NCI-H748 treated with DMSO at 0.1 percent for 48 hours (cell line): ENCODE measurements at regions not wholly inside any gene's neighbourhood (a gene's known extent, or its start where the extent isn't known, plus 50 kb on each side); places are given as distances from the start of the nearest gene placed in this dataset.
A peak's percentile ranks its signal among the peaks of the same experiment; 100 is the strongest.
"Not testable (repeated sequence)": the region's sequence is repeated elsewhere in the genome, so short reads cannot be mapped to it uniquely, and the experiment has no call there.

Source experiments
- DNase-seq: peaks from one replicate; lab custom pipeline; 2025; lab: John Stamatoyannopoulos, UW

DNA sequence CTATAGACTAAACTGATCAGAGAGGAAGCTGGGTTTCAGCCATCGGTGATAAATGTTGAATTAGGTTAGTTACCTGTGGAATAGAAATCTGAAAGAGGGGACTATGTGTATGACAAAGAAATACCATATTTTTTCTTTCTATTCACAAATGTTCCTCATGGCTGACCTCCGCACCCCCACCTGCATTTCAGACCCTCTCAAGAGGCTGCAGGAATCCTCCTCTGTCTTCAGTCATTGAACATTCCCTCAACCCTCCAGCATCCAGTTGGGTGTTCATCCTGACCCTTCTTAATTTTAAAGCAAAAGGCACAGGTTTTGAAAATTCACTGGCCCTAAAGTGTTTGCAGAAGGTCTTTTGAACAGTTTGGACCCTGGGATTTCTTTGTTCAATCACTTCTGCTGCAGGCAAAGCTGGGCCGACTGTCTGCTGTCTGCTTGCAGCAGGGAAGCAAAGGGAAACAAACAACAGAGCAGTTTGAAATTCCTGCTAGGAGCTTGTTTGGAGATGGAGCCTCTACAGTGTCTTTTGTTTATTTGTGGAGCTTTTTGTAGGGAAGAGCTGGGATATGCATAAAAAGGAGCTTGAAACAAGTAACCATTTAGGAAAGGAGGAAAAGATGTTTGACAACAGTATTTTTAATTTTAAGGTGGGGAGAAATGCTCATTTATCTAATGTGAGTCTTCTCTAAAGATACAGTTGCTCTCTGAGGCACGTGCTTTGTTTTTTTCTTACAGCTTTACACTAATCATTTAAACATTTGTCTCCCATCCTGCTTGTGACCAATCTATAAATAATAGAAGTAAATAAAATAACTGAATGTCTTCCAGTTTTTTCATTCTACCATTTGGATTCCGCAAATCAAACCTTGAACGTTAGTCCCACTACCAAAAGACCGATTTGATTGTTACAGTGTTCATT, 213.3 kb upstream of the MMADHC start:
- no peak for DNase-seq

DNA sequence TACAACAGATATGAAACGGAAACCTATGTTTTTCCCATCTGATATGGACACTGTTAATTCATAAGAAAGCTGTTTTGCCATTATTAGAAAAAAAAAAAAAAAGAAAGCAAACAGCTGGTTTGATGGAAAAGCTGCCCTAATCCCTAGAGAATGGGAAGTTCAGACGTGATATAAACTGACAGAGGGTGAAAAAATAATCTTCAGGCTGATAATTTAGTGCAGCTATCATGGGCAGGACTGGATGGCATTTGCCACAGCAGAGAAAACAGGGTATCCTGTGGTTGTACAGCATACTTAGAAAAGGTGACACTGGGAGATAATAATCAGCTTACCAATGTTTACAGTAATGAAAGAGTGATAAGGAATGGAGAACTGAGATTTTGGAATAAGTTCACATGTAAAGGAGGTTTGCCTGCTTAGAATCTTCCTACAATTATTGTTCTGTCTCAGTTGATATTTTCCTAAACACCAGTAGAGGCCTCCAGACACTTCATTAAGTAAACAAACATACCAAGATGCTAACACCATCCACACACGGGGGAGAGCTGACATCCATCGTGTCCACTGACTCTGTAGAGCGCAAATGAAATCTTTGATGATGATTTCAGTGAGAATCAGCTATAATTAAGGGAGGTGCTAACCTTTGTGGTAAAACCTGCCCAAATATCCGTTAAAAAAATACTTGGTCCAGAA, 211.6 kb upstream of the MMADHC start:
- DNase-seq: no peak

- DNase-seq: no peak
Measured at GRCh38 chr2:149797030-149797429, 209.5 kb upstream of the MMADHC start.

DNA sequence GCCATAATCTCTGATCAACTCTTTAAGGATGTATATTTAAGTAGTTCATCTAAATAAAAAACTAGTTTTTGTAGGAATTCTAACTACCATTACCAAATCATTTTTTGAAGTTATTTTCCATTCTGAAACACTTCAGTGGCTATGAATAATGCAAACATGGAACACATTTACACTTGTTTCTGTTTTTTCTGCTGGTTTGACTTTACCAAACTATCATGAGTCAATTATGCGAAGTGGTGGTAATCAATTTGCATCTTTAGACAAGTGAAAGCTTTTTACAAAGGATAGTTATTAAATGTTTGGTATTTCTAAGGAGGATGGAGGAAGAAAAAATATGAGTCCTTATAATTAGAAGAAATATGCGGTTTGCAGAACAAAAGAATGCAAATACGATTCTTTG, 202.0 kb upstream of the MMADHC start:
- no peak for DNase-seq

DNA sequence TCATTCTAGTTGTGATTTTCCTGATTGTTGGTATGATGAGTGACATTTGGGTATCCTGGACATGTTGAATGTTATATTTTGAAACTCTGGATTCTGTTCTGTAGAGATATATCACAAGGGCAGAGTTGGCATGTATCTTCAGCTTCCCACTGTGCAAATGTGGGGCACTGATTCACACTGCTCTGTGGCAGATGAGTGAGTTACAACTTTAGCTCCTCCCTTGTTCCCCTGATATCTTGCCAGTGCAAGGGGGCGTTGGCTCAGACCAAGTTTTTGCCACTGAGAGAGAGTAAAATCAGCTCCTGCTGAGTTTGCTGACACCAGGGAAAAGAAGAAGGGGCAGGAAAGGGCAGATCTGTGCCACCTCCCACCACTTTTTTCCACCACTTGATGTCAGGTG, 199.6 kb upstream of the MMADHC start:
- DNase-seq: no peak

DNA sequence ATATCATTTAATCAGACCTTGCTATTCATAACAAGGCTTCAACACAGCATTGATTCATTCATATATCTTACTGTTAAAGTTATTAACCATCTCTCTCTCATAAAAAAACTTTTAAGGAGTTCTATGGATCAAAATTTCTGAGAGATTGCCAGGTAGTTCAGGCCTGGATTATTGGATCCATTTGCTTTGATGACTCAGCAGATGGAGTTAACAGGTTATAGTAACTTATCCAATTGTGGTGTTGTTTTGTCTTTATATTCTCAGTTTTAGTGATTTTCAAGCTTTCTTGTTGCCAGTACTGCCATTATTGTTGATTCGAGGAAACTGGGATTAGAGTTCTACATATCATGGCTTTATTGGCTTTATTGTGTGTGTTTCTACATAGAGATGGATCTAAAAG, 195.7 kb upstream of the MMADHC start:
- no peak for DNase-seq

DNA sequence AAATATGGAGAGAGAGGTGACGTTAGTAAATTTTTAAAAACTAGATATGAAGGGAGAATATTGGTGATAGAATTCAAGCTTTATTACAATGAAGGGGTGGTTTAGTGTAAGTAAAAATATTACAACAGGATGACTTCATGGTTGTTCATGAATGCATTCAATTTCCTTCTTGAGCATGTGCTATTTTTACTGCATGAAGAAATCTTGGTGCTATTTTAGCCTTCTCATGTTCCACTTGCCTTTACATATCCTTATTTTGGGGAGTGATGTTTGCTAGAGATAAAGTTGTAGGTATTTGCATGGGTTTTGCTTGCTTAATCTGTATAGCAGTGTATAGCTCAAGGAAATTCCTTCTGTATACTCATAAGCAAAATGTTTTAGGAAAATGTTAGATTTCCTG, 195.0 kb upstream of the MMADHC start:
- no peak for DNase-seq

GRCh38 chr2:149781263-149781808, 193.8 kb upstream of the MMADHC start:
- DNase-seq: no peak

DNA sequence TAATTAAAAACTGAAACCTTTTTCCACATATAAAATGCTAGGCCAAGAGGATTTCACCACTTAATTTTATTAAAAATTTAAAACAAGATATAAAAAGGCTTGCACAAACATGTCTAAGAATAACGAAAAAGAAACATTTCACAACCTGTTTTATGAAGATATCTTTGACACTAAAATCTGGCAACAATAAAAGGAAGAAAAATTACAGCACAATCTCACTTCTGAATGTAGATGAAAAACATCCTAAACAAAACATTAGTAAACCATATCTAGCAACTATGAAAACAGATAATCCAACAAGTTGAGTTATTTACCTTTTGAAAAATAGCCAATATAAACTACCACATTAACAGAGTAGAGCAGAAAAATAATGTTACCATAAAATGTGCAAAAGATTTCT, 185.4 kb upstream of the MMADHC start:
- DNase-seq: no peak

DNA sequence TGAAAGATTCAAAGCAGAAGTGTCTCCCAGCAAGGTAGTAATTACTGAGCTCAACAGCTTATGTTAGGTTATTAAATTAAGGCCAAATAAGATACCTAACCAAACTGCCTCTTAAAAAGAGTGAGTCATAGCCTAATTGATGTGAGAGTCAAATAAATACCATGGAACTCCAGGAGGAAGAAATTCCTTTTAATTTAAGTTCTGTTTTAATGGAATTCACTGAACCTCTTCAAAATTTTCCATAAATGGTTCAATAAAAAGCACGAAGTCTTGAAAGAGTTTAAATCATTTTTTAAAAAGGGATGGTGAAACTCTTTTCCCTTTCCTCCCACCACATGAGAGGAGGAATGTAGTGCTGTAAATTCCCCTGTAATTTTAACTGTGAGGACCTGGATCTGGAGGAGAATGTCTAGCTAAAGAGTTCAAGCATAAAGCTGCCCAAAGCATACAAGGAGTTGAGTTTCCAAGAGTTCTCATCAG, 180.8 kb upstream of the MMADHC start:
- DNase-seq: peak; percentile 27

- no peak for DNase-seq
Measured at GRCh38 chr2:149767516-149767974, 180.0 kb upstream of the MMADHC start.

GRCh38 chr2:149766339-149766738, 178.8 kb upstream of the MMADHC start:
- DNase-seq: no peak

- no peak for DNase-seq
Measured at GRCh38 chr2:149765636-149766035, 178.1 kb upstream of the MMADHC start.

DNA sequence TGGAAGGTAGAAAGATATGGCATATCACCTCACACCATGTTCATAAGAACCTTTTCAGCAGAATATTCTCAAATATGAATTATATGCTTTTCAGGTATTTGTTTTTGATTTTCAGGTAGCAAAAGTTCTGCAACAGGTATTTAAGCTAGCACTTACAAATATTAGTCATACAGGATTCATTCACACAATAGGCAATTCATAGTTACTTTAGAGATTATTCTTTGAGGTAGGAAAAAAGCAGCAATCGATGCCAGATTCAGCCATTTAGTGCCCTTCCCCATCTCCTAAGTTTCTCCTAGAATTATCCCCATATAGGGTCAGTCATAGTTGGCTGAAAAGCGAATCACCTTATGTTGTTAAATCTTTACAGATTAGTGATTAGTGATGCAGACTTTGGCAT, 177.4 kb upstream of the MMADHC start:
- no peak for DNase-seq

DNA sequence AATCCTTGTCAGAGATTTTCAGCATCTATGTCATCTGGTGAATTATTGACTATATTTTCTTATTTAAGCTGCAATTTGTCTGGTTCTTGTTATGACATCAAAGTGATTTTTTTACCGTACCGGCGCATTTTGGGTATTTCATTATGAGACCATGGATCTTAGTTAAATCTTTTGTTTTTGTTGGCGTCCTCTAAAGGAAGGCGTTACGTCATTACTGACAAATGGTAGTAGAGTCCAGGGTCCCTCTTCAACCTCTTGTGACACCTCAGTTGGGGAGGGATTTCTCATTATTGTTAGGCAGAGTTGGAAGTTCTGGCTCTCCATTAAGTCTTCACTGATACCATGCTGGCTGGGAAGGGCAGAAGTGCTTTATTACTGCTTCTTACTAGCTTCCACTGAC, 175.8 kb upstream of the MMADHC start:
- no peak for DNase-seq

DNA sequence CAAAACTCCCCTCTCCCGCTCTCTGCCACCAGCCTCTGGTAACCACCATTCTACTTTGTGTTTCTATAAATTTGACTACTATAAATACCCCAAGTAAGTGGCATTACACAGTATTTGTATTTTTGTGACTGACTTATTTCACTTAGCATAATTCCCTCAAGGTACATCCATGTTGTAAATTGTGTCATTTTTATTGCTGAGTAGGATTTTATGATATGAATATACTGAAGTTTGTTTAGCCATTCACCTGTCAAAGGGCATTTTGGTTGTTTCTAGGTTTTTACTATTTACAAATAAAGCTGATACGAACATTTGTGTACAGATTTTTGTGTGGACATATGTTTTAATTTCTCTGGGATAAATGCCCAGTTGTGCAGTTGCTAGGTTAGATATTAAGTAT, 174.0 kb upstream of the MMADHC start:
- no peak for DNase-seq

- not testable (repeated sequence) for DNase-seq
Measured at GRCh38 chr2:149759382-149759781, 171.8 kb upstream of the MMADHC start.

- DNase-seq: not testable (repeated sequence)
Measured at GRCh38 chr2:149754722-149755121, 167.1 kb upstream of the MMADHC start.

DNA sequence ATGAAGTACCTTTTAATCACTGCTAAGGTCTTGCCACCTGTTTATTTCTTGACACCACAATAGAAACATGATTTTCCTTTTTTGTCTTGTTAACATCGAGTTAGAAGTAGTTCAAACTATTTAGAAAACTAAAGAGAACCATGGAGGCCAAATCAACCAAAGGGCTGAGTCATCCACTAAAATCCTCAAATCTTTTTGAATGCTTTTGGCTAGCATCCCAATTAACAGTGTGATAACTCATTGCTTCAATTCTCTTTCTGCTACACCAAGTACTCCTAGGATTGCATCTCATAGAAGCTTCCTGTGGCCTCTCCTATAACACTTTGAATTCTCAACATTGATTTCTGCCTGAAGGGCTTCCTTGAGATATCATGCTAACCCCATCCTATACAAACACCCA, 159.9 kb upstream of the MMADHC start:
- DNase-seq: no peak

GRCh38 chr2:149745396-149746230, 158.0 kb upstream of the MMADHC start:
- DNase-seq: no peak

- DNase-seq: no peak
Measured at GRCh38 chr2:149744865-149745264, 157.3 kb upstream of the MMADHC start.
